ENCODE measurements at regions not wholly inside any gene's neighbourhood (a gene's known extent, or its start where the extent isn't known, plus 50 kb on each side); places are given as distances from the start of the nearest gene placed in this dataset.
"Not testable (repeated sequence)": the region's sequence is repeated elsewhere in the genome, so short reads cannot be mapped to it uniquely, and the experiment has no call there.

DNA sequence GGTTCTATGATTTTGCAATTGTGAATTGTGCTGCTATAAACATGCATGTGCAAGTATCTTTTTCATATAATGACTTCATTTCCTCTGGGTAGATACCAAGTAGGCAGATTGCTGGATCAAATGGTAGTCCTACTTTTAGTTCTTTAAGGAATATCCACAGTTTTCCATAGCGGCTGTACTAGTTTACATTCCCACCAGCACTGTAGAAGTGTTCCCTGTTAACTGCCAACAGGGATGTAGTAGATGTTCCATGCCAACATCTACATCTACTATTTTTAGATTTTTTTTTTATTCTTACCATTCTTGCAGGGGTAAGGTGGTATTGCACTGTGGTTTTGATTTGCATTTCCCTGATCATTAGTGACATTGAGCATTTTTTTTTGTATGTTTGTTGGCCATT, 100.5 kb upstream of the SGCD start:
- Mint-ChIP-seq H3K27me3 (peaks cover 0 to 18% of the 10 kb centered on the region in 2 donors), H3K9me3 (peaks cover 11% of the 10 kb centered on the region)
- not testable (repeated sequence) for ATAC-seq; H3K4me1 Mint-ChIP-seq (ENCODE audit: low read depth in 2 of 2); H3K36me3 Mint-ChIP-seq; DNase-seq (ENCODE audit: low spot score); H3K4me3 Mint-ChIP-seq; H3K27ac Mint-ChIP-seq

DNA sequence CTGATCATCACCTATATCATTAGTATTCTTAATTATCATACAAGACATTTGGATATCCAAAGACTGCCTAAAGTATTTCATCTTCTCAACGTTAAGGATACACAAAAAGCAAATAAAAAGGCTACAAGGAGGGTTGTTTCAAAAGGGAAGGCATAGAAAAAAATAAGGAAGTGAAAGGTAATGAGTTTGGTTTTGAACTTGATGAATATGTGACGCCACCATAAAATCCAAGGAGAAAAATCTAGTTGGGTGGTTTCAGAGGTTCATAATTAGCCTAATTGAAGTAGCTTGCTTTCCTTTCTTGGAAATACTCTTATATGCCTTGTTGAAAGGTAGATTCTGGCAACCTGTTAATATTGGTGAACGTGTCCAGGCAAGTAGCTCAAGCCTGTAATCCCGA, 96.1 kb upstream of the SGCD start:
- peaks cover 0 to 10% of the 10 kb centered on the region in 2 donors for H3K27me3 Mint-ChIP-seq
- peaks cover 7% of the 10 kb centered on the region for H3K9me3 Mint-ChIP-seq
- H3K36me3 Mint-ChIP-seq = no peaks in the 10 kb centered on the region
- DNase-seq (ENCODE audit: low spot score) (no peak), ATAC-seq (no peak)
- H3K27ac Mint-ChIP-seq = no peak overlapping the region
- no peaks in the 10 kb centered on the region for H3K4me1 Mint-ChIP-seq (ENCODE audit: low read depth in 2 of 2)
- no peak overlapping the region for H3K4me3 Mint-ChIP-seq

DNA sequence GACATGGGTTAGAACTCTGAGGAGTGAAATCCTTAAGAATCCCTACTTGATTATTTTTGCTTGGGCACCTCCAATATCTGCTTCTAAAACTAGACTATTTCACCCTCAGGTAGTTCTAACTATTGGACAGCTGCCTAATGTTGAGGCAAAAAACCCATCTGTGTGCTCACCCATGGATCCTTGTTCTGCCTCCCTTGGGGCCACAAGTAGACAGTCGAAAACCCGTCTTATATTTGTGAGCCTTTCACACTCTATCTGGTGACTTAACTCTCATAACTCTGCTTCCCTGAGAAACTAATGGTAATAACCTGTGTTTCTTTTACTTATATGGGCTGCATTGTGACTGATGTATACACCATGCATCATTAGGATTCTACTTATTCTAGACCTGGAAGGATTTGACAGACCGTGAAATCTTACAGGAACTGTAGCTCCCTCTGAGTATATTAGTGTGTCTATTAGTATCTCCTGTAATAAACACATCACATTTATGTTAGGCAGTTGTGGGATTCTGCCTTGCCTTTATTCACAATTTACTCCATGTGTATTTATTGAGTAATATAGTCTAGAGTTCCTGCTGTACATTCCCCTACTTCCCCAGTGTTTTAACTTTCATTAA, 94.6 kb upstream of the SGCD start:
- Mint-ChIP-seq H3K36me3 (no peaks in the 10 kb centered on the region), H3K4me3 (no peak overlapping the region)
- DNase-seq (ENCODE audit: low spot score) = no peak

DNA sequence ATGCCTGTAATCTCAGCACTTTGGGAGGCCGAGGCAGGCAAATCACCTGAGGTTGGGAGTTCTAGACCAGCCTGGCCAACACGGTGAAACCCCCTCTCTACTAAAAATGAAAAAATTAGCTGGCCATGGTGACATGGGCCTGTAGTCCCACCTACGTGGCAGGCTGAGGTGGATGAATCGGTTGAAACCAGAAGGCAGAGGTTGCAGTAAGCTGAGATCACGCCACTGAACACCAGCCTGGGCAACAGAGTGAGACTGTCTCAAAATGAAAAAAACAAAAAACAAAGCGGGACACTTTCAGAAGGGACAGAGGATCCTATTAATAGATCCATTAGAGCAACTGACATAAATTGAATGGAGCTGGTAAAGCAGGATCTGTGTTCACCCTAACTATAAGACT, 89.6 kb upstream of the SGCD start:
- no peak overlapping the region for H3K27ac Mint-ChIP-seq
- H3K4me3 Mint-ChIP-seq = no peak overlapping the region

More for the DNA sequence above, 94.6 kb upstream of the SGCD start:
- Mint-ChIP-seq H3K27ac (no peak overlapping the region), H3K9me3 (peaks cover 7% of the 10 kb centered on the region), H3K4me1 (ENCODE audit: low read depth in 2 of 2) (no peaks in the 10 kb centered on the region), H3K27me3 (peaks cover 0 to 10% of the 10 kb centered on the region in 2 donors)
- ATAC-seq = no peak

DNA sequence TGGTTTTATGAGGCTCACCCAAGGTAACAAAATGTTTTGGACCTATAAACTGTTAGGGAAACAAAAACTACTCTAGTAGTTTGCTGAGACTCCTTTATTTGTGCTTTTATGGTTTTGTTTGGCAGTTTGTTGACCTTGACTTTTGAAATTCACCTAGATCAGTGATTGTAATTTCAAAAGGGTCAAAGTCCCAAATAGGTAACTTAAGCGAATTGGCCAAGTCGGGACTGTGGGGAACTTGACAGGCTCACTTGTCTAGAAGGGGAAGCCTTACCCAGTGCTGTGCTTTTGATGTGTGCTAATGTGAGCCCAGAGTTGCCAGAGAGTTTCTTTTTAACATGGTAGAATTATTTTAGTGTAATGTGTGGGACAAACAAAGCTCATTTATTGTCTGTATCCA, 87.2 kb upstream of the SGCD start:
- ATAC-seq (no peak), DNase-seq (ENCODE audit: low spot score) (no peak)
- Mint-ChIP-seq H3K36me3 (no peaks in the 10 kb centered on the region), H3K27ac (no peak overlapping the region), H3K4me1 (ENCODE audit: low read depth in 2 of 2) (no peaks in the 10 kb centered on the region), H3K4me3 (no peak overlapping the region), H3K27me3 (peaks cover 0 to 7% of the 10 kb centered on the region in 2 donors), H3K9me3 (no peaks in the 10 kb centered on the region)

More for the DNA sequence above, 89.6 kb upstream of the SGCD start:
- H3K4me1 Mint-ChIP-seq (ENCODE audit: low read depth in 2 of 2) = no peaks in the 10 kb centered on the region
- DNase-seq (ENCODE audit: low spot score) (no peak), ATAC-seq (no peak)
- H3K9me3 Mint-ChIP-seq = no peaks in the 10 kb centered on the region
- H3K36me3 Mint-ChIP-seq = no peaks in the 10 kb centered on the region
- H3K27me3 Mint-ChIP-seq = no peaks in the 10 kb centered on the region

DNA sequence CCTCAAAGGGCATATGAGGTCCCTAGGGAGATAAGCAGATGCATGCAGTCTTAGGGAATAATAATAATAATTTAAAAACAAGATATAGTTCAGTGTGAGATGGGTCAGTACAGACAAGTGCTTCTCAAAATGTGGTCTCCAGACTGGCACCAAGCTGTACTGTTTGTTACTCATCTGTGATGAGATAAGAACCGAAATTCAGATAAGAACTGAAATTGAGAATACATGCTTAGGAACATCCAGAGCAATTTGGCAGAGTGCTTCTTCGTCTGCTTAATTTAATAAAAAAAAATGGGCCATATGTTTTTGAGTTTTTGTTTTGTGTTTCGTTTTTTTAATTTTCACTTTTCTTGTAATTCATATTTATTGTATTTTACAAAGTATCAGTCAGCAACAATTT, 86.5 kb upstream of the SGCD start:
- no peaks in the 10 kb centered on the region for H3K36me3 Mint-ChIP-seq
- no peaks in the 10 kb centered on the region for H3K4me1 Mint-ChIP-seq (ENCODE audit: low read depth in 2 of 2)
- H3K27me3 Mint-ChIP-seq = peaks cover 0 to 10% of the 10 kb centered on the region in 2 donors
- DNase-seq (ENCODE audit: low spot score) = no peak
- no peak for ATAC-seq
- no peaks in the 10 kb centered on the region for H3K9me3 Mint-ChIP-seq
- H3K27ac Mint-ChIP-seq = no peak overlapping the region
- no peak overlapping the region for H3K4me3 Mint-ChIP-seq

DNA sequence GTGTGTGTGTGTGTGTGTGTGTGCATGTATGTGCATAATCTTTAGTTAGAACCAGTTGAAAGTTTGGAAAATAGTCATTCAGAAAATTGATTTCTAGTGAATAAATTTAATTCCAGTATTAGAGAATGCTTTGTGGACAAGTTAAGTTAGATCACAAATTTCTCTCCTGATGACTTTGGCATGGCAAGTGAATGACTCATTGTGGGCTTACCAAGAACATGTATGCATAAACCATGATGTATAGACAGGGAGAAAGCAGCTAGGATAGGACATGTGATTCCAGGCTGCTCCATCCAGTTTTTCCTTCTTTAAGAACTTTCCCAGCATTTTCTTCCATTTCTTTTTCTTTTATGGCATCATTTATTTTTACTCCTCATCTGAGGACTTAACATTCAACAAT, 85.7 kb upstream of the SGCD start:
- no peak for DNase-seq (ENCODE audit: low spot score)
- no peak overlapping the region for H3K4me3 Mint-ChIP-seq
- H3K36me3 Mint-ChIP-seq = no peaks in the 10 kb centered on the region
- ATAC-seq = no peak
- H3K27ac Mint-ChIP-seq = no peak overlapping the region
- H3K27me3 Mint-ChIP-seq = peaks cover 0 to 13% of the 10 kb centered on the region in 2 donors
- H3K9me3 Mint-ChIP-seq = no peaks in the 10 kb centered on the region
- H3K4me1 Mint-ChIP-seq (ENCODE audit: low read depth in 2 of 2) = no peaks in the 10 kb centered on the region

DNA sequence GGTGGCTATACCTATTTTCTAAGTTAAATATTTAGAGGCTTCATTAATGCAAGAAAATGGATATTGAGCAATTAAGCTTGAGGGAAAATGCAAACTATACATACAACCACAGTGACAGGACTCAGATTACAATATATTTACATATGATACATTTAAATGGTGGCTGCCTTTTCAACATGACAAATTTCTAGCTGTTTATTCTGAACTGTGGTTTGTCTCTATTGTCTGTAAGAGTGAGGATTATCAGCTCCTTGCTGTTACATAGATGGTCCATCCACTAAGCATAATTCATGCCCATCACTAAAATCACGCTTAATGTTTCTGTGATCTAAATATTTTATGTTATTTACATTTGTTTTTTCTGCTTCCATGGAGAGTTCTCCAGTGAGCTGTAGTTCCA, 81.1 kb upstream of the SGCD start:
- DNase-seq (ENCODE audit: low spot score) (no peak), ATAC-seq (no peak)
- Mint-ChIP-seq H3K4me3 (no peak overlapping the region), H3K36me3 (no peaks in the 10 kb centered on the region), H3K27ac (no peak overlapping the region), H3K27me3 (peaks cover 2 to 31% of the 10 kb centered on the region in 2 donors), H3K9me3 (no peaks in the 10 kb centered on the region), H3K4me1 (ENCODE audit: low read depth in 2 of 2) (no peaks in the 10 kb centered on the region)

DNA sequence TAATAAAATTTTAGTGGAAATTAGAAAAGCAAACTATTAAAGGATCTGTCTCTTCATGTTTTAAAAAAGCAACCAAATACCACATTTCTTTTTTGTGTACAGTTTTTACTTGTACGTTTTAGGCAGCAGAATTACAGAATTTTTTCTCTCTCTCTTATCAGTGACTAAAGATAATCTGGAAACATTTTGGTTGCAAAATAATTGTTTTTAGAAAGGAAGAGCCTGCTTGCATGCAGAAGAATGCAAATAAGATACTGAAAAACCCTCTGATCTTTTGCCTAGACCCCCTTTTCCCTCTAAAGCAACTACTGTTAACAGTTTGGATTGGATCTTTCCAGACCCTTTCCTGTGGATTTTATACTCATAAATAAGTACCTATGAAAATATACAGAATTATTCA, 75.9 kb upstream of the SGCD start:
- H3K27ac Mint-ChIP-seq = no peak overlapping the region
- no peaks in the 10 kb centered on the region for H3K4me1 Mint-ChIP-seq (ENCODE audit: low read depth in 2 of 2)
- ATAC-seq = no peak
- no peak for DNase-seq (ENCODE audit: low spot score)
- no peaks in the 10 kb centered on the region for H3K36me3 Mint-ChIP-seq
- no peak overlapping the region for H3K4me3 Mint-ChIP-seq
- H3K27me3 Mint-ChIP-seq = peaks cover 2 to 20% of the 10 kb centered on the region in 2 donors
- H3K9me3 Mint-ChIP-seq = no peaks in the 10 kb centered on the region

DNA sequence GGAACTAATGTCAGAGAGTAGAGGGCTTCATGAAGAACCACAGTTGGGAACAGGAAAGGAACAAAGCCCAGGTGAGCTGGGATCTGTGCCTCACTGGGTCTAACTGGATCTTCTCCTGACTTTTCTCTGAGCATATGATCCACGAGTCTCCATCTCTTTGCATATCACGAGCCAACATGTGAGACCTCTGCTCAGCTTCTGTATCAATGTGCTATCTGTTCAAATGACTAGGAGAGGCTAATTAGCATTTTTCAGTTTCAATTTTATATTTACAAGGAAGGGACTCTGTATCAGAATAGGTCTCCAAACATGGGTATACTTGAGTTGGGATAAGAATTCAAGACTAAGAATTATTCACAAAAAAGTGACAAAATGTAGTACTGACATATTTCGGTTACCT, 73.8 kb upstream of the SGCD start:
- Mint-ChIP-seq H3K27ac (no peak overlapping the region), H3K36me3 (no peaks in the 10 kb centered on the region), H3K4me1 (ENCODE audit: low read depth in 2 of 2) (no peaks in the 10 kb centered on the region), H3K27me3 (peaks cover 0 to 19% of the 10 kb centered on the region in 2 donors), H3K9me3 (no peaks in the 10 kb centered on the region), H3K4me3 (no peak overlapping the region)
- no peak for ATAC-seq
- no peak for DNase-seq (ENCODE audit: low spot score)

DNA sequence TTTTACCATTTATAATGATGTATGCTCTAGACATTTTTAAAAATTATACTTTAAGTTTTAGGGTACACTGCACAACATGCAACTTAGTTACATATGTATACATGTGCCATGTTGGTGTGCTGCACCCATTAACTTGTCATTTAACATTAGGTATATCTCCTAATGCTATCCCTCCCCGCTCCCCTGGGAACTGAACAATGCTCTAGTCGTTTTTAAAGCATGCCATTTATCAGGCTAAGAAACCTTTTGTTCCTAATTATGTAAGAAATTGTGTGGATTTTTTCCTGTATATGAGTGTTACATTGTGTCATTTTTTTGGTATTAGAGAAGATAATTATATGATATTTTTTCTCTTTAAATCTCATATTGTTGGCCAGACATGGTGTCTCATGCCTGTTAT, 72.8 kb upstream of the SGCD start:
- Mint-ChIP-seq H3K4me1 (ENCODE audit: low read depth in 2 of 2) (no peaks in the 10 kb centered on the region), H3K36me3 (no peaks in the 10 kb centered on the region), H3K27me3 (peaks cover 0 to 8% of the 10 kb centered on the region in 2 donors), H3K4me3 (no peak overlapping the region), H3K9me3 (no peaks in the 10 kb centered on the region), H3K27ac (no peak overlapping the region)
- DNase-seq (ENCODE audit: low spot score) (no peak), ATAC-seq (no peak)

DNA sequence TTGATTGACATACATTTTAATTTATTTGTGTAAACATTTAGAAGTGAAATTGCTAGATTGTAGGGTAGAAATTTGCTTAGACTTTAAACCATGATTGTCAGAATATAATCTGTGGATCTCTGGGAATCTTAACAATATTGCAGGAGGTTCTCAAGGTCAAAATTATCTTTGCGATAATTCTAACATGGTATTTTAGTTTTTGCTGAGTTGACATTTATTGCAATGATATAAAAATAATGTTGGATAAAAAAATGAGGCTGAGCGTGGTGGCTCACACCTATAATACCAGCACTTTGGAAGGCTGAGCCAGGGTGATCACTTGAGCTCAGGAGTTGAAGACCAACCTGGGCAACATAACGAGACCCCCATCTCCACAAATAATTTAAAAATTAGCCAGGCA, 70.3 kb upstream of the SGCD start:
- ATAC-seq (no peak), DNase-seq (ENCODE audit: low spot score) (no peak)
- Mint-ChIP-seq H3K4me1 (ENCODE audit: low read depth in 2 of 2) (no peaks in the 10 kb centered on the region), H3K27me3 (peaks cover 0 to 7% of the 10 kb centered on the region in 2 donors), H3K9me3 (no peaks in the 10 kb centered on the region), H3K36me3 (no peaks in the 10 kb centered on the region), H3K27ac (no peak overlapping the region), H3K4me3 (no peak overlapping the region)

DNA sequence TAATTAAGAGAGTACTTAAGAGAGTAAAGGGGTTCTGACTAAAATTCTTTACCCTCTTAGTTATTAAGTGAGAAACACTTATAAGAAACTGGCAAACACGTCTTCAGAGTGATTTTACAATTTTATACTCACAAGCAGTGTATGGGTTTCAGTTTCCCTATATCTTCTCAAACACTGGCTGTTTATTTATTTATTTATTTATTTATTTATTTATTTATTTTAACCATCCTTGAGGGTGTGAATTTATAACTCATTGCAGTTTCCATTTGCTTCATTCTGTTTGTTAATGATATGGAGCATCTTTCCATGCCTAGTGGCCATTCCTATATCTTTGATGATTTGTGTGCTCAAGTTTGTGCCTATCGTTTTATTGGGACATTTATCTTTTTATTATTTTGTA, 68.0 kb upstream of the SGCD start:
- Mint-ChIP-seq H3K4me3 (no peak overlapping the region), H3K4me1 (ENCODE audit: low read depth in 2 of 2) (no peaks in the 10 kb centered on the region), H3K27ac (no peak overlapping the region), H3K27me3 (peaks cover 0 to 15% of the 10 kb centered on the region in 2 donors), H3K36me3 (no peaks in the 10 kb centered on the region), H3K9me3 (no peaks in the 10 kb centered on the region)
- DNase-seq (ENCODE audit: low spot score) = no peak
- no peak for ATAC-seq

DNA sequence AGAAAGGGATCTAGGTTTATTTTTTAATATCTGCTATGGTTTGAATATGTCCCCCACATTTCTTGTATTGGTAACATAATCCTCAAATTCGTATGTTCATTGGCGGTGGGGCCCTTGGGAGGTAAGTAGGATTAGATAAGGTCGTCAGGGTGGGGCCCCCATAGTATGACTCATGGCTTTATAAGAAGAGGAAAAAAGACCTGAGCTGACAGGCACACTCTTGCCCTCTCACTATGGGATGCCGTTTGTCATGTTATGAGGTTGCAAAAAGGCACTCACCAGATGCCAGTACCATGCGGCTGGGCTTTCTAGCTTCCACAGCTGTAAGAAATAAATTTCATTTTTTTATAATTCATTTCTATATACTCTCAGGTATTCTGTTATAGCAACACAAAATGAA, 67.3 kb upstream of the SGCD start:
- Mint-ChIP-seq H3K9me3 (no peaks in the 10 kb centered on the region), H3K27ac (no peak overlapping the region), H3K4me3 (no peak overlapping the region), H3K4me1 (ENCODE audit: low read depth in 2 of 2) (no peaks in the 10 kb centered on the region), H3K27me3 (peaks cover 0 to 17% of the 10 kb centered on the region in 2 donors), H3K36me3 (no peaks in the 10 kb centered on the region)
- ATAC-seq (no peak), DNase-seq (ENCODE audit: low spot score) (no peak)

DNA sequence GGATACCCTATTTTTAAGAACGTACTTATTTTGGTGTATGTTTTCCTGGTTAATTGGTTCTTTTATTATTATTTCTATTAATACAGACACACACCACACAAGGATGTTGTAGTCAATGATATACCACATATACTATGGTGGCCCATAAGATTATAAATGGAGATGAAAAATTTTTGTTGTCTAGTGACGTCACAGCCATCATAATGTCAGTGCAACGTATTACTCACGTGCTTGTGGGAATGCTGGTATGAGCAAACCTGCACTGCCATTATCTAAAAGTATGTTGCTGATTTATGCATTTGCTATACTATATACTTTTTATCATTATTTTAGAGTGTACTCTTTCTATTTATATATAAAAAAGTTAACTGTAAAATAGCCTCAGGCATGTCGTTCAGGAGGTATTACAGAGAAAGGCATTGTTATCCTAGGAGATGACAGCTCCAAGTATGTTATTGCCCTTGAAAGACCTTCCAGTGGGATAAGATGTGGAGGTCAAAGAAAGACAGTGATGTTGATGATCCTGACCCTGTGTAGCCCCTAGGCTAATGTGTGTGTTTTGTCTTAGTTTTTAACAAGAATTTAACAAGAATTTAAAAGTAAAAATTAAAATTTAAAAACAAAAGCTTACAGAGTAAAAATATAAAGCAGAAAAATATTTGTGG, 65.6 kb upstream of the SGCD start:
- ATAC-seq (no peak), DNase-seq (ENCODE audit: low spot score) (no peak)
- Mint-ChIP-seq H3K9me3 (no peaks in the 10 kb centered on the region), H3K27ac (no peak overlapping the region), H3K4me3 (no peak overlapping the region), H3K27me3 (peaks cover 0 to 11% of the 10 kb centered on the region in 2 donors), H3K4me1 (ENCODE audit: low read depth in 2 of 2) (no peaks in the 10 kb centered on the region), H3K36me3 (no peaks in the 10 kb centered on the region)

All from natural killer cell treated with Interleukin-12 subunit alpha and Interleukin-12 subunit beta and Interleukin-15 and Interleukin-18, amount 100 ng/mL, for 72 hours (primary cell).